HEK293 (cell line): ENCODE measurements at regions not wholly inside any gene's neighbourhood (a gene's known extent, or its start where the extent isn't known, plus 50 kb on each side); places are given as distances from the start of the nearest gene placed in this dataset.

Experiments
- CTCF ChIA-PET: fragments of 350-600 bp; formaldehyde crosslinking; extraction: SDS; loops from one replicate; lab custom pipeline; 2021; ENCODE audit warnings: antibody characterized with exemption; lab: Yijun Ruan, JAX
- POLR2A ChIA-PET: fragments of 300-600 bp; formaldehyde crosslinking; extraction: SDS; loops from one replicate; lab custom pipeline; 2020; ENCODE audit warnings: antibody characterized with exemption, inconsistent platforms; lab: Yijun Ruan, JAX
- H3K27ac ChIP-seq: fragments of 200-500 bp; sonication (Bioruptor generic); 2 replicates; pipeline ENCODE4 v1.5.1; 2014; ENCODE audit warnings: low read depth, low read length, control low read depth, inconsistent platforms; ENCODE audit errors: extremely low read depth
- H3K36me3 ChIP-seq, 2 experiments: fragments of 200-500 bp in 1 of 2; sonication (Bioruptor generic) in 1 of 2; 1 replicate in 1 of 2; 2 replicates in 1 of 2; pipeline ENCODE4 v1.5.1; 2014 to 2017; ENCODE audit warnings: inconsistent platforms in 2 of 2, low read length in 2 of 2; ENCODE audit not compliant: control insufficient read depth in 2 of 2, insufficient read depth in 1 of 2
- H3K4me1 ChIP-seq: fragments of 200-500 bp; sonication (Bioruptor generic); 2 replicates; pipeline ENCODE4 v1.5.1; 2014; ENCODE audit warnings: mild to moderate bottlenecking, low read length, inconsistent platforms; ENCODE audit not compliant: control insufficient read depth, insufficient read depth
- H3K4me3 ChIP-seq: 2 replicates; pipeline ENCODE4 v1.5.1; 2011; ENCODE audit warnings: low read depth, mild to moderate bottlenecking, control low read depth, low read length, moderate library complexity
- H3K9me3 ChIP-seq: fragments of 200-500 bp; sonication (Bioruptor generic); 2 replicates; pipeline ENCODE4 v1.5.1; 2014; ENCODE audit warnings: low read depth, low read length, inconsistent platforms; ENCODE audit not compliant: control insufficient read depth, insufficient read depth
- CTCF ChIP-seq: fragments of 450-650 bp; formaldehyde crosslinking; IDR thresholded peaks from 2 replicates; pipeline ENCODE4 v1.5.1; 2016; ENCODE audit warnings: missing biosample characterization, missing genetic modification characterization
- FEZF1 ChIP-seq: fragments of 450-650 bp; formaldehyde crosslinking; IDR thresholded peaks from 2 replicates; pipeline ENCODE4 v1.5.1; 2016; ENCODE audit warnings: missing biosample characterization, missing genetic modification characterization
- HOXD13 ChIP-seq: sonication (generic); formaldehyde crosslinking; IDR thresholded peaks from 2 replicates; pipeline ENCODE4 v1.8.0; 2022; ENCODE audit warnings: missing genetic modification reagents, borderline replicate concordance
- KLF16 ChIP-seq: fragments of 450-650 bp; formaldehyde crosslinking; IDR thresholded peaks from 2 replicates; pipeline ENCODE4 v1.5.1; 2017; ENCODE audit warnings: missing biosample characterization, missing genetic modification characterization
- KLF8 ChIP-seq: fragments of 450-650 bp; formaldehyde crosslinking; IDR thresholded peaks from 2 replicates; pipeline ENCODE4 v1.5.1; 2016; ENCODE audit warnings: missing biosample characterization, missing genetic modification characterization
- PRDM10 ChIP-seq: fragments of 450-650 bp; formaldehyde crosslinking; IDR thresholded peaks from 2 replicates; pipeline ENCODE4 v1.5.1; 2016; ENCODE audit warnings: missing biosample characterization, missing genetic modification characterization
- PRDM2 ChIP-seq: fragments of 450-650 bp; formaldehyde crosslinking; IDR thresholded peaks from 2 replicates; pipeline ENCODE4 v1.5.1; 2016; ENCODE audit warnings: missing biosample characterization, missing genetic modification characterization, borderline replicate concordance
- SALL2 ChIP-seq: fragments of 450-650 bp; formaldehyde crosslinking; IDR thresholded peaks from 2 replicates; pipeline ENCODE4 v1.5.0; 2017; ENCODE audit warnings: missing biosample characterization, mild to moderate bottlenecking, missing genetic modification characterization, borderline replicate concordance
- YY1 ChIP-seq: fragments of 450-650 bp; formaldehyde crosslinking; IDR thresholded peaks from 2 replicates; pipeline ENCODE4 v1.5.1; 2018; ENCODE audit warnings: missing biosample characterization, missing genetic modification characterization
- ZBTB26 ChIP-seq: fragments of 450-650 bp; formaldehyde crosslinking; optimal IDR thresholded peaks from 2 replicates; pipeline ENCODE3; 2016; ENCODE audit warnings: missing biosample characterization, mild to moderate bottlenecking, missing genetic modification characterization
- ZNF16 ChIP-seq: fragments of 450-650 bp; formaldehyde crosslinking; IDR thresholded peaks from 2 replicates; pipeline ENCODE4 v1.5.1; 2016; ENCODE audit warnings: low read depth, missing biosample characterization, missing genetic modification characterization
- ZNF169 ChIP-seq: fragments of 450-650 bp; formaldehyde crosslinking; IDR thresholded peaks from 2 replicates; pipeline ENCODE4 v1.5.1; 2016; ENCODE audit warnings: missing biosample characterization, missing genetic modification characterization
- ZNF214 ChIP-seq: fragments of 450-650 bp; formaldehyde crosslinking; IDR thresholded peaks from 2 replicates; pipeline ENCODE4 v1.5.1; 2017; ENCODE audit warnings: missing biosample characterization, mild to moderate bottlenecking, missing genetic modification characterization, borderline replicate concordance
- ZNF23 ChIP-seq: fragments of 450-650 bp; formaldehyde crosslinking; IDR thresholded peaks from 2 replicates; pipeline ENCODE4 v1.5.1; 2016; ENCODE audit warnings: missing biosample characterization, missing genetic modification characterization, borderline replicate concordance
- ZNF324 ChIP-seq: fragments of 450-650 bp; formaldehyde crosslinking; IDR thresholded peaks from 2 replicates; pipeline ENCODE4 v1.5.1; 2016; ENCODE audit warnings: missing biosample characterization, missing genetic modification characterization
- ZNF394 ChIP-seq: fragments of 450-650 bp; formaldehyde crosslinking; IDR thresholded peaks from 2 replicates; pipeline ENCODE4 v1.5.1; 2016; ENCODE audit warnings: missing biosample characterization, missing genetic modification characterization, mild to moderate bottlenecking, moderate library complexity, borderline replicate concordance
- ZNF514 ChIP-seq: fragments of 450-650 bp; formaldehyde crosslinking; IDR thresholded peaks from 2 replicates; pipeline ENCODE4 v1.5.1; 2016; ENCODE audit warnings: missing biosample characterization, missing genetic modification characterization
- ZNF521 ChIP-seq: fragments of 450-650 bp; formaldehyde crosslinking; IDR thresholded peaks from 2 replicates; pipeline ENCODE4 v1.5.1; 2017; ENCODE audit warnings: missing biosample characterization, mild to moderate bottlenecking, missing genetic modification characterization
- ZNF558 ChIP-seq: fragments of 450-650 bp; formaldehyde crosslinking; IDR thresholded peaks from 2 replicates; pipeline ENCODE4 v1.5.1; 2016; ENCODE audit warnings: missing biosample characterization, missing genetic modification characterization
- ZNF600 ChIP-seq: fragments of 450-650 bp; formaldehyde crosslinking; IDR thresholded peaks from 2 replicates; pipeline ENCODE4 v1.5.1; 2016; ENCODE audit warnings: missing biosample characterization, missing genetic modification characterization
- ZNF654 ChIP-seq: fragments of 450-650 bp; formaldehyde crosslinking; IDR thresholded peaks from 2 replicates; pipeline ENCODE4 v1.5.1; 2016; ENCODE audit warnings: low read depth, missing biosample characterization, missing genetic modification characterization
- ZNF791 ChIP-seq: fragments of 450-650 bp; formaldehyde crosslinking; IDR thresholded peaks from 2 replicates; pipeline ENCODE4 v1.5.1; 2016; ENCODE audit warnings: missing biosample characterization, missing genetic modification characterization
- ZSCAN18 ChIP-seq: fragments of 450-650 bp; formaldehyde crosslinking; IDR thresholded peaks from 2 replicates; pipeline ENCODE4 v1.5.1; 2016; ENCODE audit warnings: missing biosample characterization, missing genetic modification characterization

GRCh38 chr7:156473476-156474240 lies 166.9 kb upstream of the RNF32 start:
- ChIA-PET POLR2A (no interaction called here), CTCF (interaction anchor here (0.6 to 3.1 kb wide), 12 partner anchors 10 to 680 kb away, joined by 3 to 16 read pairs (median 3); no protein-coding TSS in a partner anchor)
- Histone ChIP-seq H3K27ac (no peak overlapping the region), H3K9me3 (no peaks in the 10 kb centered on the region), H3K4me3 (no peak overlapping the region), H3K36me3 (no peaks in the 10 kb centered on the region), H3K4me1 (no peaks in the 10 kb centered on the region)
- TF ChIP-seq PRDM2 (tag by site-specific recombination), result no peak
- peak; percentile 54 for TF ChIP-seq ZNF654 (tag by site-specific recombination)
- no peak for TF ChIP-seq ZNF394
- TF ChIP-seq ZNF23 (tag by site-specific recombination), result no peak
- no peak for TF ChIP-seq ZSCAN18 (tag by site-specific recombination)
- no peak for TF ChIP-seq FEZF1 (tag by site-specific recombination)
- TF ChIP-seq ZNF324 (tag by site-specific recombination), result no peak
- TF ChIP-seq ZNF791 (tag by site-specific recombination), result no peak
- no peak for TF ChIP-seq KLF16 (tag by site-specific recombination)
- TF ChIP-seq ZNF16 (tag by site-specific recombination), result no peak
- TF ChIP-seq ZNF214, result no peak
- peak; percentile 13; the same call in 1 of the 2 replicates for TF ChIP-seq CTCF (tag by site-specific recombination)
- TF ChIP-seq PRDM10 (tag by site-specific recombination), result 0 out of 2 replicates have a peak, but pooled peaks have one; percentile 40
- no peak for TF ChIP-seq ZNF521 (tag by site-specific recombination)
- no peak for TF ChIP-seq ZNF169 (tag by site-specific recombination)
- no peak for TF ChIP-seq ZNF514 (tag by site-specific recombination)
- TF ChIP-seq HOXD13 (CRISPR knock-in tag), result no peak
- no peak for TF ChIP-seq ZNF600 (tag by site-specific recombination)
- no peak for TF ChIP-seq ZBTB26 (tag by site-specific recombination)
- 0 out of 2 replicates have a peak, but pooled peaks have one; percentile 14 for TF ChIP-seq YY1 (tag by site-specific recombination)
- TF ChIP-seq ZNF558, result no peak
- TF ChIP-seq SALL2 (tag by site-specific recombination), result no peak
- TF ChIP-seq KLF8 (tag by site-specific recombination), result no peak
